Fibroblast of villous mesenchyme (primary cell): ENCODE measurements at regions not wholly inside any gene's neighbourhood (a gene's known extent, or its start where the extent isn't known, plus 50 kb on each side); places are given as distances from the start of the nearest gene placed in this dataset.

Experiments
- DNase-seq: peaks from one replicate; pipeline ENCODE4 v3.0.0-alpha.2; 2010; ENCODE audit warnings: low read depth
- H3K4me3 ChIP-seq: 2 replicates; pipeline ENCODE4 v1.5.1; 2011; ENCODE audit warnings: low read depth, mild to moderate bottlenecking, low read length
- TF ChIP-seq, protein P1 (sequence below): IDR thresholded peaks from 2 replicates; pipeline ENCODE4 v1.5.1; 2012; ENCODE audit warnings: low read depth, mild to moderate bottlenecking, low read length; ENCODE audit not compliant: insufficient read depth

DNA sequence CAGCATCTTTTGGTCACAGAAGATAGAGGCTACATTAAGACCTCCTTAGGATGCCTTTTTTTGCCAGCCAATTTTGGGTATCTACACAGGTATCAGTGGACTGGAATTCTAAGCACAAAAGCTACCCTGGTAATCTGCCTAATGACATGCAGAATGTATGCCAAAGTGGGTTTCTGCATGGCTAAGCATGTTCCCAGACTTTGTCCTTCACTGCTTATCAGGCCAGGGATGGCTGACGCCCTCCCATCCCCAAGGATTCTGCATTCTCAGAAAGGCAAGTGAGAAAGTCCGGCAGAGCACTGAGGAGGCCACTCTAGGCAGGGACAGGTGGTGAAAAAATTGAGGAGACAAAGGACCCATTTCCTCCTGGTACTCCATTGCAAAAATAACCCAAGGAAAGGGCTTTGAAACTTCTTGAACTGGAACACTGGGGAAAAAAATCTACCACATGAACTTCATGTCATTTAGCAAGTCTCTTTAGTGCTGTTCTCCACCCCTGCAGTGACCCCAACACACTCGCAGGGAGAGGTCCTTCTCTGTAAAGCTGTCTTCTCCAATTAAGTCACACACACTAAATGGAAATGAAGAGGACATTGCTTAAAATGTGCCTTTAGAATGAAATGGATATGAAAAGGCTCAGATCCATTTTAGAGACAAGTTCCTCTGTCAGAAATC lies 91.7 kb upstream of the MAX start:
- TF ChIP-seq, protein P1, sequence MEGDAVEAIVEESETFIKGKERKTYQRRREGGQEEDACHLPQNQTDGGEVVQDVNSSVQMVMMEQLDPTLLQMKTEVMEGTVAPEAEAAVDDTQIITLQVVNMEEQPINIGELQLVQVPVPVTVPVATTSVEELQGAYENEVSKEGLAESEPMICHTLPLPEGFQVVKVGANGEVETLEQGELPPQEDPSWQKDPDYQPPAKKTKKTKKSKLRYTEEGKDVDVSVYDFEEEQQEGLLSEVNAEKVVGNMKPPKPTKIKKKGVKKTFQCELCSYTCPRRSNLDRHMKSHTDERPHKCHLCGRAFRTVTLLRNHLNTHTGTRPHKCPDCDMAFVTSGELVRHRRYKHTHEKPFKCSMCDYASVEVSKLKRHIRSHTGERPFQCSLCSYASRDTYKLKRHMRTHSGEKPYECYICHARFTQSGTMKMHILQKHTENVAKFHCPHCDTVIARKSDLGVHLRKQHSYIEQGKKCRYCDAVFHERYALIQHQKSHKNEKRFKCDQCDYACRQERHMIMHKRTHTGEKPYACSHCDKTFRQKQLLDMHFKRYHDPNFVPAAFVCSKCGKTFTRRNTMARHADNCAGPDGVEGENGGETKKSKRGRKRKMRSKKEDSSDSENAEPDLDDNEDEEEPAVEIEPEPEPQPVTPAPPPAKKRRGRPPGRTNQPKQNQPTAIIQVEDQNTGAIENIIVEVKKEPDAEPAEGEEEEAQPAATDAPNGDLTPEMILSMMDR: no peak
- DNase-seq: no peak
- H3K4me3 ChIP-seq: no peak overlapping the region

DNA sequence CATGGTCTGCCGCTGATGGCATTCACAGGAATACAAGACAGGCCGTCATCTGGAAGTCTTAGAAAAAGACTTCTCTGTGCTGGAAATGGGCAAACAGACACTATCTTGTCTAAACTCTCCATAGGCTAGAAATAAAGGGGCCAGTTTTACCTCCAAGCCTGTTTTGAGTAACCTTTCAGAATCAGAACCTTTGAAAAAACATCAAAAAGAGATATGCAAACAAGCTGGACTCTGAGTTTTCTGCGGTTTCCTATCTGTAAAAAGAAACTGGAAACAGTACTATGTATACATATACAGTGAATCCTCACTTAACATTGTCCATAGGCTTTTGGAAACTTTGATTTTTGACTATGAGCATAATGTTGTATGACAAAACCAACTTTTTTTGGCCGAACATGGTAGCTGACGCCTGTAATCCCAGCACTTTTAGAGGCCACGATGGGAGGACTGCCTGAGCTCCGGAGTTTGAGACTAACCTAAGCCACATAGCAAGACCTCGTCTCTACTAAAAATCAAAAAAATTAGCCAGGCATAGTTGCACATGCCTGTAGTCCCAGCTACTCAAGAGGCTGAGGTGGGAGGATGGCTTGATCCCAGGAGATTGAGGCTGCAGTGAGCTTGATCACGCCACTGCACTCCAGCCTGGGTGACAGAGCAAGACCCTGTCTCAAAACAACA lies 92.9 kb upstream of the MAX start:
- TF ChIP-seq, protein P1: no peak
- no peak overlapping the region for H3K4me3 ChIP-seq

GRCh38 chr14:65198346-65198745 lies 96.0 kb upstream of the MAX start:
- TF ChIP-seq, protein P1: no peak
- no peak overlapping the region for H3K4me3 ChIP-seq
- DNase-seq: no peak

More for the DNA sequence above, 92.9 kb upstream of the MAX start:
- DNase-seq: no peak

DNA sequence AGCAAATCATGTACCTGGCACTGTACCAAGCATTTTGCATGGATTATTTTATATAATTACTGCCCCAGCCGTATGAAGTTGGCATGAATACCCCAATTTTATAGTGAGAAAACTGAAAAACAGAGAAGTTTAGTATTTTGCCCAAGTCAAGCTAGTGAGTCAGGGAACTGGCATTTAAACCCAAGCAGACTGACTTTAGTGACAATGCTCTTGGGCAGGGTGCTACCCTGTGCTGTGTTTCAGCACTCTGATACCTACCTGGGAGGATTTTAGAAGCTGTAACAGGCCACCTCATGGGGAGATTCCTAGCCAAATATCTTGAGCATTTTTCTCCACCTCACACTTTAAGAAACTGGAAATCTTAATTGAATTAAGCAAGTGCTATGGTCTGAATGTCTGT lies 98.1 kb upstream of the MAX start:
- DNase-seq: no peak
- TF ChIP-seq, protein P1: no peak
- H3K4me3 ChIP-seq: no peak overlapping the region

DNA sequence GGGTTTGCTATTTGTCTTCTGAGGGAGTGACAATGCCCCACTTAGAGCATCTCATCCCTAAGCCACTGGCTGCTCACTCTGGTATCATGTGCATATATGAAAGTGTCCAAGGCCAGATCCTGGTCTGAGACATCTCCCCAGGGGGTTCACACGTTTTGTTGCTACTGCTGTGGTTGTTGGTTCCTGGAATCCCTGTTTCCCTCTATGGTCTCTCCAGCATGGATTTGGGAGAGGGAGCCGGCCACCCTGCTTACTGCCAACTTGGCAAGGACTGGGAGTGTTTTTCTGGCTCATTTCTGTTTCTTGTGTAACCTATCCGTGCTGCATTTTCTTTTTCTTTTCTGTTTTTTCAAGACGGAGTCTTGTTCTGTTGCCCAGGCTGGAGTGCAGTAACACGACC lies 101.3 kb upstream of the MAX start:
- H3K4me3 ChIP-seq: no peak overlapping the region
- TF ChIP-seq, protein P1: no peak
- DNase-seq: no peak

DNA sequence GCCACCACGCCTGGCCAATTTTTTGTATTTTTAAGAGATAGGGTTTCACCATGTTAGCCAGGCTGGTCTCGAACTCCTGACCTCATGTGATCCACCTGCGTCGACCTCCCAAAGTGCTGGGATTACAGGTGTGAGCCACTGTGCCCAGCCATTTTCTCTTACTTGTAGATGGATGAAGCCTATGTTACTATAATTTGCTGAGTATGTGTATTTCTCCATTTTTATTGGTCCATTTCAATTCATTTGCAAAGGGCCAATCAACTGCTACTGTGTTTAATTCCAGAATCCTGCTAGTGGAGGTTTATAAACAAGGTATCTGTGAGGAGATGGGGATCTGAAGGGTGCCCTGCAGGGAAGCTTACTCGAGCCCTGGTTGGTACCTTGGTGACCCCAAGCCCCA lies 101.7 kb upstream of the MAX start:
- no peak for DNase-seq
- TF ChIP-seq, protein P1: no peak
- no peak overlapping the region for H3K4me3 ChIP-seq

DNA sequence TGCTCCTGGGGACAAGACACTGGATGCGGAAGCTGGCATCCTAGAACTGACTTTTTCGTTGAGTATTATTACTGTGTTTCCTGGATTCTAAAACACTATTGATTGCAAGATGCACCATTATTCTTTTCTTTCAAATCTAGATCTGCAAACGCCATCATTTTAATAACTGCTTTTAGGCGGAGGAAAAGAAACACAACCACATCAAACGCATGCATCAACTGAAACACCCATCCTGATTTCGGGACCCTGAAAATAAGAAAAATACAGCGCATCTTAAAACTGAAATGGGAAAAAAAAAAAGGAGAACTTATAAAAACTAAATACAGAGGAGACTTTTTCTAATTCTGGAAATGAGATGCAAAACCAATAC lies 103.7 kb upstream of the MAX start:
- H3K4me3 ChIP-seq: no peak overlapping the region
- TF ChIP-seq, protein P1: no peak
- no peak for DNase-seq
